Skeletal muscle cell (primary cell): ENCODE measurements at regions not wholly inside any gene's neighbourhood (a gene's known extent, or its start where the extent isn't known, plus 50 kb on each side); places are given as distances from the start of the nearest gene placed in this dataset.

Experiments used
- DNase-seq: peaks from one replicate; pipeline ENCODE4 v3.0.0-alpha.2; 2010; ENCODE audit warnings: low read depth
- H3K4me3 ChIP-seq: 2 replicates; pipeline ENCODE4 v1.5.1; 2011; ENCODE audit warnings: low read depth, mild to moderate bottlenecking, control low read depth, low read length, moderate library complexity

- H3K4me3 ChIP-seq, result no peak overlapping the region
- no peak for DNase-seq
Observed at GRCh38 chr16:11435576-11435975, 90.3 kb downstream of the RMI2 start.

GRCh38 chr16:11437069-11437468 is 91.8 kb downstream of the RMI2 start:
- H3K4me3 ChIP-seq, result no peak overlapping the region
- DNase-seq, result no peak

GRCh38 chr16:11439790-11440656 is 94.8 kb downstream of the RMI2 start:
- H3K4me3 ChIP-seq, result no peak overlapping the region
- no peak for DNase-seq

- DNase-seq, result no peak
- no peak overlapping the region for H3K4me3 ChIP-seq
Observed at GRCh38 chr16:11440657-11441012, 95.4 kb downstream of the RMI2 start.

- no peak overlapping the region for H3K4me3 ChIP-seq
- DNase-seq, result no peak
Observed at GRCh38 chr16:11445486-11445885, 100.2 kb downstream of the RMI2 start.

- no peak overlapping the region for H3K4me3 ChIP-seq
- no peak for DNase-seq
Observed at GRCh38 chr16:11446566-11447119, 101.4 kb downstream of the RMI2 start.

- no peak for DNase-seq
Observed at GRCh38 chr16:11447272-11447671, 102.0 kb downstream of the RMI2 start.

GRCh38 chr16:11447836-11448235 is 102.6 kb downstream of the RMI2 start:
- no peak overlapping the region for H3K4me3 ChIP-seq
- DNase-seq, result no peak

More at GRCh38 chr16:11447272-11447671, 102.0 kb downstream of the RMI2 start:
- H3K4me3 ChIP-seq, result no peak overlapping the region

- no peak overlapping the region for H3K4me3 ChIP-seq
- DNase-seq, result no peak
Observed at GRCh38 chr16:11448796-11449416, 103.6 kb downstream of the RMI2 start.

- H3K4me3 ChIP-seq, result no peak overlapping the region
- DNase-seq, result no peak
Observed at GRCh38 chr16:11449716-11450115, 104.5 kb downstream of the RMI2 start.

GRCh38 chr16:11450136-11450535 is 104.9 kb downstream of the RMI2 start:
- no peak overlapping the region for H3K4me3 ChIP-seq
- DNase-seq, result no peak

- no peak for DNase-seq
- no peak overlapping the region for H3K4me3 ChIP-seq
Observed at GRCh38 chr16:11452298-11452697, 107.0 kb downstream of the RMI2 start.

- H3K4me3 ChIP-seq, result no peak overlapping the region
- no peak for DNase-seq
Observed at GRCh38 chr16:11452746-11453389, 107.6 kb downstream of the RMI2 start.

GRCh38 chr16:11456741-11457140 is 111.5 kb downstream of the RMI2 start:
- no peak for DNase-seq
- H3K4me3 ChIP-seq, result no peak overlapping the region

- no peak for DNase-seq
- no peak overlapping the region for H3K4me3 ChIP-seq
Observed at GRCh38 chr16:11459722-11460121, 114.5 kb downstream of the RMI2 start.

GRCh38 chr16:11460820-11461594 is 115.7 kb downstream of the RMI2 start:
- H3K4me3 ChIP-seq, result no peak overlapping the region
- DNase-seq, result no peak

- no peak overlapping the region for H3K4me3 ChIP-seq
- DNase-seq, result no peak
Observed at GRCh38 chr16:11461595-11461990, 116.3 kb downstream of the RMI2 start.

GRCh38 chr16:11462036-11462435 is 116.8 kb downstream of the RMI2 start:
- no peak overlapping the region for H3K4me3 ChIP-seq
- DNase-seq, result no peak

GRCh38 chr16:11462861-11463260 is 117.6 kb downstream of the RMI2 start:
- no peak for DNase-seq
- H3K4me3 ChIP-seq, result no peak overlapping the region

GRCh38 chr16:11464241-11464640 is 119.0 kb downstream of the RMI2 start:
- no peak for DNase-seq
- no peak overlapping the region for H3K4me3 ChIP-seq
